HCT116 (cell line): ENCODE measurements at regions not wholly inside any gene's neighbourhood (a gene's known extent, or its start where the extent isn't known, plus 50 kb on each side); places are given as distances from the start of the nearest gene placed in this dataset.

ENCODE experiments used
- ATAC-seq: fragments of 200-7000 bp; cut with Tn5 transposase; 2 replicates; pipeline ENCODE4 v1.9.1; 2020; ENCODE audit warnings: mild to moderate bottlenecking, moderate library complexity
- BruUV-seq: library from RNA; stranded (reverse); fragments of 400-500 nt; replicated peaks from 2 replicates; lab custom pipeline; 2021; lab: Mats Ljungman, UMichigan
- CTCF ChIA-PET: fragments of 300-600 bp; sonication (Branson Sonifier 250); formaldehyde crosslinking; loops from one replicate; lab custom pipeline; 2021; ENCODE audit warnings: antibody characterized with exemption; lab: Charles Lee
- POLR2A ChIA-PET: fragments of 300-600, 350-600 bp; sonication (Branson Sonifier 250); formaldehyde crosslinking; loops from one replicate; lab custom pipeline; 2021; ENCODE audit warnings: antibody characterized with exemption; lab: Charles Lee
- RAD21 ChIA-PET, 2 experiments: fragments of 300-600 bp; sonication (Branson Sonifier 250); formaldehyde crosslinking; loops; one replicate each; lab custom pipeline; 2023; ENCODE audit warnings: low total read pairs in 2 of 2; ENCODE audit not compliant: uncharacterized antibody in 2 of 2, unreplicated experiment in 2 of 2, low non-redundant PET in 1 of 2; lab: Charles Lee
- DNase-seq: peaks from one replicate; pipeline ENCODE4 v3.0.0-alpha.2; 2010; ENCODE audit warnings: low read depth, low spot score
- H2AFZ ChIP-seq: fragments of 200-600 bp; shearing (Covaris generic), sonication (generic); 2 replicates; pipeline ENCODE4 v1.6.1; 2017; ENCODE audit warnings: low read depth, mixed run types, mixed read lengths, antibody characterized with exemption, low read length; ENCODE audit not compliant: poor library complexity, severe bottlenecking
- H3K27ac ChIP-seq: 2 replicates; pipeline ENCODE4 v1.5.1; 2012; ENCODE audit warnings: low read depth, low read length
- H3K27me3 ChIP-seq: fragments of 200-600 bp; sonication (generic); 2 replicates; pipeline ENCODE4 v1.6.1; 2016; ENCODE audit warnings: mixed run types, low read length, mixed read lengths; ENCODE audit not compliant: insufficient read depth
- H3K36me3 ChIP-seq, 2 experiments: fragments of 200-500 bp in 1 of 2; fragments of 200-600 bp in 1 of 2; sonication (Bioruptor generic) in 1 of 2; sonication (generic) in 1 of 2; 2 replicates each; pipeline versions ENCODE4 v1.5.1 to v1.6.1; 2014 to 2016; ENCODE audit warnings: low read length in 2 of 2, inconsistent platforms in 1 of 2, mixed read lengths in 1 of 2, mixed run types in 1 of 2; ENCODE audit not compliant: insufficient read depth in 2 of 2, control insufficient read depth in 1 of 2
- H3K4me1 ChIP-seq, 2 experiments: fragments of 200-600 bp in 1 of 2; sonication (generic) in 1 of 2; 2 replicates each; pipeline versions ENCODE4 v1.5.1 to v1.6.1; 2012 to 2017; ENCODE audit warnings: low read length in 2 of 2, inconsistent platforms in 1 of 2, mild to moderate bottlenecking in 1 of 2, mixed read lengths in 1 of 2, mixed run types in 1 of 2, moderate library complexity in 1 of 2; ENCODE audit not compliant: insufficient read depth in 2 of 2, control insufficient read depth in 1 of 2
- H3K4me2 ChIP-seq: fragments of 200-600 bp; sonication (generic); 2 replicates; pipeline ENCODE4 v1.6.1; 2017; ENCODE audit warnings: mixed run types, low read length, mixed read lengths
- H3K4me3 ChIP-seq, 2 experiments: fragments of 200-600 bp in 1 of 2; sonication (generic) in 1 of 2; replicated peaks in 1 of 2; 2 replicates each; pipeline ENCODE4 v1.5.1; 2011 to 2016; ENCODE audit warnings: low read length in 2 of 2, control low read depth in 1 of 2, low read depth in 1 of 2, mild to moderate bottlenecking in 1 of 2, mixed read lengths in 1 of 2, mixed run types in 1 of 2
- H3K79me2 ChIP-seq: fragments of 200-600 bp; sonication (generic); 2 replicates; pipeline ENCODE4 v1.6.1; 2017; ENCODE audit warnings: mild to moderate bottlenecking, mixed run types, low read length, moderate library complexity, mixed read lengths; ENCODE audit not compliant: insufficient read depth
- H3K9ac ChIP-seq: fragments of 200-600 bp; sonication (generic); 2 replicates; pipeline ENCODE4 v1.6.1; 2016; ENCODE audit warnings: low read length, mixed read lengths
- H3K9me2 ChIP-seq: fragments of 200-600 bp; sonication (generic), shearing (Covaris generic); 2 replicates; pipeline ENCODE4 v1.6.1; 2017; ENCODE audit warnings: mixed run types, mild to moderate bottlenecking, moderate library complexity; ENCODE audit not compliant: insufficient read depth
- H3K9me3 ChIP-seq, 2 experiments: fragments of 200-500 bp in 1 of 2; fragments of 200-600 bp in 1 of 2; sonication (Bioruptor generic) in 1 of 2; sonication (generic) in 1 of 2; 2 replicates each; pipeline ENCODE4 v1.6.1; 2014 to 2017; ENCODE audit warnings: low read length in 2 of 2, mixed read lengths in 2 of 2, inconsistent platforms in 1 of 2, low read depth in 1 of 2, mild to moderate bottlenecking in 1 of 2, mixed run types in 1 of 2, moderate library complexity in 1 of 2; ENCODE audit not compliant: control insufficient read depth in 1 of 2, insufficient read depth in 1 of 2
- H4K20me1 ChIP-seq: fragments of 200-600 bp; sonication (generic), shearing (Covaris generic); 2 replicates; pipeline ENCODE4 v1.6.1; 2017; ENCODE audit warnings: mixed run types, mild to moderate bottlenecking, moderate library complexity; ENCODE audit not compliant: insufficient read depth
- CBX3 ChIP-seq: IDR thresholded peaks from 2 replicates; pipeline ENCODE4 v1.6.1; 2012; ENCODE audit warnings: low read depth
- CEBPB ChIP-seq: IDR thresholded peaks from 2 replicates; pipeline ENCODE4 v1.6.1; 2012; ENCODE audit warnings: low read depth
- EGR1 ChIP-seq: IDR thresholded peaks from 2 replicates; pipeline ENCODE4 v1.6.1; 2012; ENCODE audit warnings: low read depth
- ELF1 ChIP-seq: IDR thresholded peaks from 2 replicates; pipeline ENCODE4 v1.6.1; 2012; ENCODE audit warnings: low read depth, borderline replicate concordance
- EZH2 ChIP-seq: fragments of 200-600 bp; sonication (generic); IDR thresholded peaks from 2 replicates; pipeline ENCODE4 v1.6.1; 2017; ENCODE audit warnings: antibody characterized with exemption, mixed run types
- SP1 ChIP-seq: IDR thresholded peaks from 2 replicates; pipeline ENCODE4 v1.6.1; 2012; ENCODE audit warnings: low read depth
- SRF ChIP-seq: IDR thresholded peaks from 2 replicates; pipeline ENCODE4 v1.6.1; 2012; ENCODE audit warnings: low read depth
- TCF7L2 ChIP-seq: IDR thresholded peaks from 2 replicates; pipeline ENCODE4 v1.7.0; 2011; ENCODE audit warnings: borderline replicate concordance, inconsistent platforms; ENCODE audit not compliant: insufficient read depth, insufficient read length; ENCODE audit errors: extremely low read depth
- YY1 ChIP-seq: IDR thresholded peaks from 2 replicates; pipeline ENCODE4 v1.6.1; 2011; ENCODE audit warnings: low read length, low read depth, moderate library complexity, mild to moderate bottlenecking; ENCODE audit not compliant: insufficient replicate concordance; ENCODE audit errors: extremely low read depth
- ZBTB33 ChIP-seq: IDR thresholded peaks from 2 replicates; pipeline ENCODE4 v1.6.1; 2011; ENCODE audit warnings: mild to moderate bottlenecking, low read length, moderate library complexity; ENCODE audit not compliant: insufficient replicate concordance; ENCODE audit errors: extremely low read depth
- ZFX ChIP-seq: fragments of 450-650 bp; IDR thresholded peaks from 2 replicates; pipeline ENCODE4 v1.6.1; 2017
- ZNF274 ChIP-seq: fragments of 200-500 bp; sonication (Bioruptor generic); IDR thresholded peaks from 2 replicates; pipeline ENCODE4 v1.6.1; 2014; ENCODE audit warnings: mild to moderate bottlenecking, low read depth, low read length, inconsistent platforms
- intact Hi-C: fragments of 100-400 bp; cut with micrococcal nuclease; formaldehyde crosslinking; loops from 2 replicates; pipeline ENCODE4 v1.10.0; 2022
- TF ChIP-seq, protein P1 (sequence below): IDR thresholded peaks from 2 replicates; pipeline ENCODE4 v1.6.1; 2012

DNA sequence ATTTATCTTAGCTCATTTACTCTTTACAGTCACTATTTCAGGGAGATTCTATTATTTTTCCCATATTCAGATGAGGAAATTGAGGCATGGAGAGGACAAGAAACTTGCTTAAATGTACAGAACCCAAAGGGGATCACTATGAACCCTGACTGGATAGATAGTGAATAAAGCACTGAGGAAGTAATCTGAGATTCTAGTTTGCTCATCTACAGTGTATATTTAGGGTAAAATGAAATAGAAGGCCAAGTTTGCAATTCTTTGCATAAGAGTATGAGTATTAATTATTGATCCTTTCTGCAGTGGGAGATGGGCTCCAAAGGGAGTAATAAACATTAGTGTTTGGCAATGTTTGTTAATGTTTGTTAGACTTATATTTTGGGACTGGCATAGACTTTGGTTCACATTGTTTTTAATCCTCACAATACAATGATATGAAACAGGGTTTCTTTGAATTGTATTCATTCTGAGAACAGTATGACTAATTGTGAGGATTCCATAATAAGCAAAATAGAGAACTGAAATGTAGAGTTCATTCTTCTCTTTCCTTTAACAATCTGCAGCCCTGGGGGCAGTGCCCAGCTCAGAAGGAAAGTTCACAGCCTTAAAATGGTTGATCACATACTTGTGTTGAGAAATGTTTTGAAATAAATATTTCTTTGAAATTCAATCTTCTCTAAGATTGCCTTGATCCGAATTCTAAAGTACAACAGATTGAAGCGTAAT is 131.0 kb upstream of the ZNF804B start:
- DNase-seq (no peak), ATAC-seq (no peak)
- no peaks in the 10 kb centered on the region for H3K27me3 ChIP-seq
- no peak overlapping the region for H3K9ac ChIP-seq
- no peak overlapping the region for H2AFZ ChIP-seq
- TF ChIP-seq SRF (no peak), SP1 (no peak), ELF1 (no peak), CEBPB (no peak), ZNF274 (no peak), TCF7L2 (no peak), ZBTB33 (no peak), YY1 (no peak), EGR1 (no peak), EZH2 (no peak), ZFX (no peak), CBX3 (no peak)
- TF ChIP-seq, protein P1, sequence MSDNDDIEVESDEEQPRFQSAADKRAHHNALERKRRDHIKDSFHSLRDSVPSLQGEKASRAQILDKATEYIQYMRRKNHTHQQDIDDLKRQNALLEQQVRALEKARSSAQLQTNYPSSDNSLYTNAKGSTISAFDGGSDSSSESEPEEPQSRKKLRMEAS: no peak
- no peaks in the 10 kb centered on the region for H3K79me2 ChIP-seq
- ChIA-PET POLR2A (no interaction called here), CTCF (no interaction called here), RAD21 (no interaction called here)
- no TSS peak for BruUV-seq
- no peaks in the 10 kb centered on the region for H3K4me1 ChIP-seq
- H3K27ac ChIP-seq: no peak overlapping the region
- H3K4me3 ChIP-seq: no peak overlapping the region
- no peak overlapping the region for H3K4me2 ChIP-seq
- H3K9me2 ChIP-seq: no peaks in the 10 kb centered on the region
- intact Hi-C loops: no loop called here
- H3K9me3 ChIP-seq: no peaks in the 10 kb centered on the region
- H4K20me1 ChIP-seq: no peaks in the 10 kb centered on the region
- H3K36me3 ChIP-seq: no peaks in the 10 kb centered on the region
